HUES48 (cell line): ENCODE measurements at regions not wholly inside any gene's neighbourhood (a gene's known extent, or its start where the extent isn't known, plus 50 kb on each side); places are given as distances from the start of the nearest gene placed in this dataset.

Source experiments
- H3K27ac ChIP-seq: one replicate; pipeline ENCODE4 v1.7.0; 2013; ENCODE audit warnings: low read depth, low read length, inconsistent platforms
- H3K27me3 ChIP-seq: 2 replicates; pipeline ENCODE4 v1.6.1; 2013; ENCODE audit warnings: mild to moderate bottlenecking, low read length; ENCODE audit not compliant: control insufficient read depth, insufficient read depth
- H3K36me3 ChIP-seq: 2 replicates; pipeline ENCODE4 v1.6.1; 2013; ENCODE audit warnings: low read length; ENCODE audit not compliant: control insufficient read depth, insufficient read depth
- H3K4me1 ChIP-seq: 2 replicates; pipeline ENCODE4 v1.6.1; 2013; ENCODE audit warnings: mild to moderate bottlenecking, low read length; ENCODE audit not compliant: control insufficient read depth, insufficient read depth
- H3K4me3 ChIP-seq: 2 replicates; pipeline ENCODE4 v1.5.1; 2013; ENCODE audit warnings: mild to moderate bottlenecking, low read depth, low read length
- H3K9ac ChIP-seq: 2 replicates; pipeline ENCODE4 v1.6.1; 2013; ENCODE audit warnings: mild to moderate bottlenecking, low read depth, low read length, moderate library complexity
- H3K9me3 ChIP-seq: 2 replicates; pipeline ENCODE4 v1.6.1; 2013; ENCODE audit warnings: low read length; ENCODE audit not compliant: control insufficient read depth, insufficient read depth

GRCh38 chr1:230501849-230502248, 75.7 kb upstream of the PGBD5 start:
- Histone ChIP-seq H3K27me3 (no peaks in the 10 kb centered on the region), H3K27ac (no peak overlapping the region), H3K36me3 (no peaks in the 10 kb centered on the region), H3K4me3 (no peak overlapping the region), H3K9ac (no peak overlapping the region), H3K4me1 (no peaks in the 10 kb centered on the region), H3K9me3 (no peaks in the 10 kb centered on the region)

DNA sequence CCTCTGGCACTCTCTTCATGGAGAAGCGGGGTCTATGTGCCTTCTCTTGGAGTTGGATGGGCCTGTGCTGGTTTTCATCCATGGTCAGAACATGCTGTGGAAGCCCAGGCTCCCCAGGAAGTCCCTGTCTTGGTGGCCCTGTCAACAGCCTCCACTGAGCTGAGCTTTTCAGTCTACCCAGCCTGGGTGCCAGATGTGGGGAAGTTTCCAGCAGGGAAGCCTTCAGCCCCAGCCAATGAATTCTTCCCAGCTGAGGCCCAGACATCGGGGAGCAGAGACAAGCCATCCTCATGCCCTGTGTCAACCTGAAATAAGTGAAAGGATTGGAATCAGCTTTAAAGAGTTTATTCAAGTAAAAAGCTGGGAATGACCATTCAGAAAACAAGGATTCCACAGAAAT, 75.1 kb upstream of the PGBD5 start:
- H3K9me3 ChIP-seq, result no peaks in the 10 kb centered on the region
- H3K36me3 ChIP-seq, result no peaks in the 10 kb centered on the region
- H3K9ac ChIP-seq, result no peak overlapping the region
- H3K27ac ChIP-seq, result no peak overlapping the region
- H3K4me3 ChIP-seq, result no peak overlapping the region
- H3K4me1 ChIP-seq, result no peaks in the 10 kb centered on the region
- H3K27me3 ChIP-seq, result no peaks in the 10 kb centered on the region

- H3K36me3 ChIP-seq, result no peaks in the 10 kb centered on the region
- H3K27me3 ChIP-seq, result no peaks in the 10 kb centered on the region
- H3K9ac ChIP-seq, result no peak overlapping the region
- H3K9me3 ChIP-seq, result no peaks in the 10 kb centered on the region
- H3K27ac ChIP-seq, result no peak overlapping the region
- H3K4me1 ChIP-seq, result no peaks in the 10 kb centered on the region
- H3K4me3 ChIP-seq, result no peak overlapping the region
Observed at GRCh38 chr1:230500063-230500462, 73.9 kb upstream of the PGBD5 start.

GRCh38 chr1:230499496-230499895, 73.4 kb upstream of the PGBD5 start:
- H3K27ac ChIP-seq, result no peak overlapping the region
- H3K4me1 ChIP-seq, result no peaks in the 10 kb centered on the region
- H3K9me3 ChIP-seq, result no peaks in the 10 kb centered on the region
- no peaks in the 10 kb centered on the region for H3K27me3 ChIP-seq
- H3K4me3 ChIP-seq, result no peak overlapping the region
- H3K9ac ChIP-seq, result no peak overlapping the region
- no peaks in the 10 kb centered on the region for H3K36me3 ChIP-seq

DNA sequence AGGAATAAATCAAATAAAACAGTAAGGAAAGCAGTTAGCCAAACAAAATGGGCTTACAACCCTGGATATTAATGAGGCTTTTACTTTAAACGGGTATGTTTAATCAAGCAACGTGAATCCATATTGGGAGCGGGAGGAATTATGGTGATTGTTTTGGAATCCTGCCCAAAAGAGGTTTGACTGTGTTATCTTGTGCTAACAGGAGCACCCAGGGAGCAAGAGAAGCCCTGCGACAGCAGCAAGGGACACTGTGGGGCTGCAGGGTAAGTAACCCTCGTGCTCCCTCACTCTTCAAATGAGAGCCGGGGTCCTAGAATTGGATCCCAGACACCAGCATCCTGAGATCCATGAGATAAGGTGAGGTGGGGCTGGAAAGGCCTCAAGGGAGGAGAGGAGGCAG, 72.6 kb upstream of the PGBD5 start:
- H3K4me1 ChIP-seq, result no peaks in the 10 kb centered on the region
- no peaks in the 10 kb centered on the region for H3K36me3 ChIP-seq
- no peak overlapping the region for H3K27ac ChIP-seq
- H3K9ac ChIP-seq, result no peak overlapping the region
- H3K4me3 ChIP-seq, result no peak overlapping the region
- no peaks in the 10 kb centered on the region for H3K27me3 ChIP-seq
- H3K9me3 ChIP-seq, result no peaks in the 10 kb centered on the region

- no peak overlapping the region for H3K27ac ChIP-seq
- H3K27me3 ChIP-seq, result no peaks in the 10 kb centered on the region
- no peaks in the 10 kb centered on the region for H3K4me1 ChIP-seq
- no peaks in the 10 kb centered on the region for H3K36me3 ChIP-seq
- no peak overlapping the region for H3K4me3 ChIP-seq
- H3K9ac ChIP-seq, result no peak overlapping the region
- H3K9me3 ChIP-seq, result no peaks in the 10 kb centered on the region
Observed at GRCh38 chr1:230496451-230496850, 70.3 kb upstream of the PGBD5 start.

DNA sequence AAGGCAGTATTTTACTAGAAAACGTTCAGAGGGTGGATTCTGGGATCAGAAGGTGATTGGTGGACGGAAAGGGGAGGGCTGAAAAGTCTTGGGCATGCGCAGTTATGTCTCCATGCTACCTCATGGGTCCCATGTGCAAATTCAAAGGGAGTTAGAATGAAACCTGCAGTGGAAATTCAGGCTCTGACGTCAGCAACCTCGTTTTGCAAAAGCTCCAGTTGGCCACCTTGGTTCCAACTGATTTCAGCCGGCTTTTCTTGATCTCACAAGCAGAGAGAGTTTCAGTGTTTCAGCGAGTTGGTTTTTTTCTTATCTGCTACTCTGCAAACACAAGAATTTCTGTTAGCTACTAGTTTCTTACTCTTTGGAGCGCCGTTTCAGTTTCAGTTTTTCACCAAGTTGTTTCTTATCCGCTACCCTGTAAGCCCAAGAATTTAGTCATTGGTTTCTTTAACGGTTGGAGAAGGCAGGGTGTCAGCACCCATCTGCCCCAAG, 69.8 kb upstream of the PGBD5 start:
- no peaks in the 10 kb centered on the region for H3K4me1 ChIP-seq
- H3K4me3 ChIP-seq, result no peak overlapping the region
- H3K27me3 ChIP-seq, result no peaks in the 10 kb centered on the region
- H3K9ac ChIP-seq, result no peak overlapping the region
- no peaks in the 10 kb centered on the region for H3K36me3 ChIP-seq
- H3K9me3 ChIP-seq, result no peaks in the 10 kb centered on the region
- no peak overlapping the region for H3K27ac ChIP-seq

GRCh38 chr1:230495076-230495475, 68.9 kb upstream of the PGBD5 start:
- no peak overlapping the region for H3K9ac ChIP-seq

GRCh38 chr1:230494514-230494913, 68.4 kb upstream of the PGBD5 start:
- Histone ChIP-seq H3K27me3 (no peaks in the 10 kb centered on the region), H3K27ac (no peak overlapping the region), H3K36me3 (no peaks in the 10 kb centered on the region), H3K4me3 (no peak overlapping the region), H3K4me1 (no peaks in the 10 kb centered on the region), H3K9me3 (no peaks in the 10 kb centered on the region), H3K9ac (no peak overlapping the region)

More at GRCh38 chr1:230495076-230495475, 68.9 kb upstream of the PGBD5 start:
- H3K27ac ChIP-seq, result no peak overlapping the region
- no peaks in the 10 kb centered on the region for H3K36me3 ChIP-seq
- no peaks in the 10 kb centered on the region for H3K4me1 ChIP-seq
- no peaks in the 10 kb centered on the region for H3K27me3 ChIP-seq
- no peaks in the 10 kb centered on the region for H3K9me3 ChIP-seq
- no peak overlapping the region for H3K4me3 ChIP-seq

DNA sequence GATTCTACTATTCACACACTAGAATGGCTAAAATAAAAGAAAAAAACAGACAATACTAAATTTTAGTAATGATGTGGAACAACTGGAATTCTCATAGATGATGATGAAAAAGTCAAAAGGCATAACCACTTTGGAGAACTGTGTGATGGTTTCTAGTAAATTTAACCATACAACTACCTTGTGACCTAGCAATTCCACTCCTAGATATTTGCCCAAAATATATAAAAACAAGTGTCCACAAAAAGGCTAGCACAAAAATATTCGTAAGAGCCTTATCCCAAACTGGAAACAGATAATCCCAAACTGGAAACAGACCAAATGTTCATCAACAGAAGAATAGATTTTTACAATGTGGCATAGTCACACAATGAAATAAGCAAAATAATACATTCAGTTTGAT, 67.9 kb upstream of the PGBD5 start:
- Histone ChIP-seq H3K4me3 (no peak overlapping the region), H3K9me3 (no peaks in the 10 kb centered on the region), H3K27ac (no peak overlapping the region), H3K9ac (no peak overlapping the region), H3K4me1 (no peaks in the 10 kb centered on the region), H3K36me3 (no peaks in the 10 kb centered on the region), H3K27me3 (no peaks in the 10 kb centered on the region)

GRCh38 chr1:230493264-230493663, 67.1 kb upstream of the PGBD5 start:
- H3K36me3 ChIP-seq, result no peaks in the 10 kb centered on the region
- no peaks in the 10 kb centered on the region for H3K4me1 ChIP-seq
- H3K27ac ChIP-seq, result no peak overlapping the region
- H3K9ac ChIP-seq, result no peak overlapping the region
- H3K4me3 ChIP-seq, result no peak overlapping the region
- H3K9me3 ChIP-seq, result no peaks in the 10 kb centered on the region
- no peaks in the 10 kb centered on the region for H3K27me3 ChIP-seq

DNA sequence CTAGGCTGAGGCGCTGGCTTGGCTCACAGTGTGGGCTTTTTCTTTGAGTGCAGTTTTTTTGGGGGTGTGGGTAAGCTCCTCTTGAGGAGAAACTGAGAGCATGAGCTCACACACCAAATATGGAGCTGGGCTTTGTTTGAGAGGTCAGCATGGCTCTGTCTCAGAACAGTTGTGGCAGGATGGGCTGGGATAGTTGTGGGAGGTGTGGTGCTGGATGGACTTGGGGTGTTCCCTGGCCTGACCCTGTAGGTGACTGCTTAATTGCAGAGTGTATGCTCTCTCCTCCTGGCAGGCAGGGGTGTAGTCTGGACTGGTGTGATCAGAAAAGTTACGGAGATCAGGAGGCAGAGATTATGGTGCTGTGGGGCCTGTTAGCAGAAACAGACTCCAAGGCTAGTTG, 64.3 kb upstream of the PGBD5 start:
- no peaks in the 10 kb centered on the region for H3K36me3 ChIP-seq
- no peaks in the 10 kb centered on the region for H3K9me3 ChIP-seq
- no peak overlapping the region for H3K27ac ChIP-seq
- no peaks in the 10 kb centered on the region for H3K27me3 ChIP-seq
- no peak overlapping the region for H3K9ac ChIP-seq
- H3K4me1 ChIP-seq, result no peaks in the 10 kb centered on the region
- H3K4me3 ChIP-seq, result no peak overlapping the region
